ENCODE measurements at regions not wholly inside any gene's neighbourhood (a gene's known extent, or its start where the extent isn't known, plus 50 kb on each side); places are given as distances from the start of the nearest gene placed in this dataset.
A peak's percentile ranks its signal among the peaks of the same experiment; 100 is the strongest.

GRCh38 chr5:103498800-103499551 lies 63.6 kb downstream of the NUDT12 start:
- DNase-seq (no peak), ATAC-seq (no peak)
- intact Hi-C loops (cut with micrococcal nuclease): no loop called here

GRCh38 chr5:103498211-103498610 lies 64.4 kb downstream of the NUDT12 start:
- no peak for DNase-seq
- peak; percentile 83 for ATAC-seq
- intact Hi-C loops (cut with micrococcal nuclease): no loop called here

DNA sequence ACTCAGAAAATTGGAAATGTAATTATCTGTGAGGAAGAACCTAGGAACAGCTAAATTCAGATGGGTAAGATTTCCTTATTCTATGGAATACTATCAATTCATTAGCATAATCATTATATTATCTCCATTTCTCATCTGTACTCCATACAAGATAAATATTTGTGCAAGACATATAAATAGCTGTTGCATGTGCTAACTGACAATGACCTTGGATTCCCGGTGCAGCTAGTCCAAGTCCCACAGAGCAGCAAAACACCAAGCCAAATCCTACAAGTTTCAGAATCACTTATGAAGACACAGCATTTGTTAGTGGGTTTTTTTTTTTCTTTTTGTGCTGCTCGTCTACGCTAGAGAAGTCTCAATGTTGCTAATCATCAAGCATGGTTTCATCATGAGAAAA lies 64.8 kb downstream of the NUDT12 start:
- DNase-seq: no peak
- intact Hi-C loops (cut with micrococcal nuclease): no loop called here
- ATAC-seq: peak; percentile 46

- ATAC-seq (no peak), DNase-seq (no peak)
- intact Hi-C loops (cut with micrococcal nuclease): no loop called here
Measured at GRCh38 chr5:103490030-103490739, 72.4 kb downstream of the NUDT12 start.

DNA sequence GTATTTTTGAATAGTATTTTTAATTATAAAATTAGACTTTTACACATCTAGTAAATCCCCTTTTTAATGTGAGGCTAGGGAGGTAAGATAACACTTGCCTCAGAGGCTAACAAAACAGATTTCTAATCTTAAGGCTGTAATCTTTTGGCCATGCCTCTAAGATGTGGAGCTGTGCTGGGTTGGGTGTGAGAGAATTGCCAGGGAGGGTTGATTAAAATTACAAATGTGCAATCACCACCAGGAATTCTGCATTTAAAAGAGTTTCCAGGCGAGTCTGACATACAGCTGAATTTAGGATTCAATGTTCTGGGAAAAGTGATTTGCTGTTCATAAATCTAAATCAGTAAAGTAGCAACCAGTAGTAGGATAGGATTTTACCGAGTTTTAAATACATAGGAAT lies 73.3 kb downstream of the NUDT12 start:
- intact Hi-C loops (cut with micrococcal nuclease): no loop called here
- DNase-seq (no peak), ATAC-seq (no peak)

DNA sequence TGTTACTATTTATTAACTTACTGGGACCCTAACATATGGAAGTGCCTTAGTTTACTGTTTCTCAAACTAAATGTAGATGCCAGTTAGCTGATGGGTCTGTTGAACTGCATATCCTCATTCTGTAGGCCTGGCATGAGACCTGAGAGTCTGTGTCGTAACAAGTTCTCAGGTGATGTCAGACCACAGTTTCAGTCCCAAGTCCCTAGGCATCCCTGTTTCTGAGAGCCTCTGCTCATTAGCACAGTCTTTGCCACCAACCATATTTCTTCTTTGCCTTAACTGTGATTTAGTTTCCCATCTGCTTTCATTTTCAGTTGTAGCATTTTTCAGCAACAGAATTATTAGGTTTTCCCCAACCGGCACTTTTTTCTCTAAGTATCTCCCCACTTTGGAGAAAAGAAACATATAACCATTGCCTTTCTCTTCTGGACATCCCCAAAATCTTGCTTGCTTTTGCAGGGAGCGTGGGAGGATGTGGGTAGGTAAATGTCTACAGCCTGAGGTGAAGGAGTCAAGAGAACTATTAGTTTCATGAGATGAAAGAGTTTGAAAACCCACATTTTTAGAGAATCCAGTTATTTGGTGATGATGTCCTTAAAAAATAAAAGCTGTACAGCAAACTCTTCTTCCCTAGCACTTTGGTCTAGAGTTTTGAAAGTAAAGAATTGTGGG lies 74.6 kb downstream of the NUDT12 start:
- intact Hi-C loops (cut with micrococcal nuclease): no loop called here
- no peak for ATAC-seq

GRCh38 chr5:103487218-103487617 lies 75.4 kb downstream of the NUDT12 start:
- intact Hi-C loops (cut with micrococcal nuclease): no loop called here
- ATAC-seq (no peak), DNase-seq (no peak)

More for the DNA sequence above, 74.6 kb downstream of the NUDT12 start:
- DNase-seq: no peak

DNA sequence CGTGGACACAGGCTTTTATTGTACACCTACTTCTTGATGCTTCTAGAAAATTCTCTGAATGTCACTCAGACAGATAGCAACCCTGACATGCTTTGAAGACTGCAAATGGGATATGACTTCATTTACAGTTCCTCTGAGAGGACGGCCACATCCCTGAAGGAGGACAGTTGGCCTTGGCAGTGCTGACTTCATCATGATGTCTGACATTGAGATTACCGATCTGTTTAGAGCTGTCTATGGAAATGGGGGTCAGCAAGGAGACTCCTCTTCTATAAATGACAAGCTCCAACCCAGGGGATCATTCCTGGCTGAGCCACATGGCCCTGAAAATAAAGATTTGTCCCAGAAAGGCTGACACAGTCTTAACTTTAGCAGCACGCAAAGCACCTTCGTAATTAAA lies 75.8 kb downstream of the NUDT12 start:
- ATAC-seq (no peak), DNase-seq (no peak)
- intact Hi-C loops (cut with micrococcal nuclease): no loop called here

DNA sequence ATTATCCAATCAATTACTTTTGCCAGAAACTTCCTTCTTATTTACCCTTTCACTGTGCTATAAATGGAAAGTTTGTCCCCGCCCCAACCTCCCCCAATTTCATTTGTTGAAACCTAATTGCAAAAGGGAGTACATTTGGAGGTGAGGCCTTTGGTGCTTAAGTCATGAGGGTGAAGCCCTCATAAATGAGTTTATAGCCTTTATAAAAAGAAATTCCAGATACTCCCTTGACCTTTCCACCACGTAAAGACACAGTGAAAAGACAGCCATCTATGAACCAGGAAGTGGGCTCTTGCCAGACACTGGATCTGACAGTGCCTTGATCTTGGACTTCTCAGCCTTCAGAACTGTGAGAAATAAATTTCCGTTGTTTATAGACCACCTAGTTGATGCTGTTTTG lies 82.3 kb downstream of the NUDT12 start:
- intact Hi-C loops (cut with micrococcal nuclease): no loop called here
- ATAC-seq (no peak), DNase-seq (no peak)

DNA sequence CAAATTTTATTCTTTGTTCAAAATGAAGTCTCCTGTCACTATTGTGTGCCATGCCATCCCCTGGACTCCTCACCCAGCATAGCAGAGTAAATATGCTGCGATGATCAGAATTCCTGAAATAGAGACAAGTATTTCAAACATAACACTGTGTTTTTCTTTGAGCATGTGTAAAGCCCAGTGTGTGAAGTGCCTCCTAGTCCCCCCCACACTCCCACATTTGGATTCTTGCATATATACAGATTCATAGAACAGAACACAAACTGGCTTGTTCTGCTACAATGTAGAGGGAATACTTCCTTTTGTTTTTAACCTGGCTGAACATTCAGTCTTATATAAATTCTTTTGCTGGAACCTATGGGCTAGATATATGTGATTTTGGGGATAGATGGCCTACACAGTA lies 84.9 kb downstream of the NUDT12 start:
- intact Hi-C loops (cut with micrococcal nuclease): no loop called here
- no peak for DNase-seq
- ATAC-seq: no peak

DNA sequence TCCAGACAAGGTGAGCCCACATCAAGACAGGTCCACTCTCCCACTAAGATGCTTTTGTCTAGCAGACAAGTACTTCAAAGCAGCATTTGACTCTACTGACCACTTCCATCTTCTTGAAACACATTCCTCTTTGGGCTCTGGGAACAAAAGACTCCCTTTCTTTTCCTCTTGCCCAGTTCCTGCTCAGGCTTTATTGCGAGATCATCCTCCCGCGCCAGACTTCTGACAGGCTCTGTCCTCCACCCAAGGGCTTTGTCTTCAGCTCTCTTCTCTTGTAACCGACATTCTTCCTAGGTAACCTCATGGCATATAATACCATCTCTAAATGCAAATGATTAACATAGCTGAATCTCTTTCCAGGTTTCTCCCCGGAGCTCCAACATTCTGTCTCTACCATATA lies 85.8 kb downstream of the NUDT12 start:
- DNase-seq (no peak), ATAC-seq (no peak)
- intact Hi-C loops (cut with micrococcal nuclease): no loop called here

GRCh38 chr5:103475629-103476240 lies 86.9 kb downstream of the NUDT12 start:
- intact Hi-C loops (cut with micrococcal nuclease): loop anchor here (2.0 kb wide), 1 partner anchor 243 kb away; no protein-coding TSS in a partner anchor
- peak; percentile 47 for ATAC-seq

GRCh38 chr5:103474677-103475076 lies 87.9 kb downstream of the NUDT12 start:
- ATAC-seq (no peak), DNase-seq (no peak)
- intact Hi-C loops (cut with micrococcal nuclease): loop anchor here (2.0 kb wide), 1 partner anchor 242 kb away; no protein-coding TSS in a partner anchor

More at GRCh38 chr5:103475629-103476240, 86.9 kb downstream of the NUDT12 start:
- no peak for DNase-seq

- intact Hi-C loops (cut with micrococcal nuclease): loop anchor here (2.0 kb wide), 1 partner anchor 241 kb away; no protein-coding TSS in a partner anchor
- DNase-seq: no peak
Measured at GRCh38 chr5:103473725-103474124, 88.9 kb downstream of the NUDT12 start.

GRCh38 chr5:103472830-103473229 lies 89.8 kb downstream of the NUDT12 start:
- DNase-seq (no peak), ATAC-seq (no peak)
- intact Hi-C loops (cut with micrococcal nuclease): no loop called here

More at GRCh38 chr5:103473725-103474124, 88.9 kb downstream of the NUDT12 start:
- ATAC-seq: no peak

- DNase-seq (no peak), ATAC-seq (no peak)
- intact Hi-C loops (cut with micrococcal nuclease): no loop called here
Measured at GRCh38 chr5:103472265-103472664, 90.3 kb downstream of the NUDT12 start.

- no peak for DNase-seq
- ATAC-seq: no peak
- intact Hi-C loops (cut with micrococcal nuclease): no loop called here
Measured at GRCh38 chr5:103469288-103470040, 93.1 kb downstream of the NUDT12 start.

- DNase-seq: no peak
- intact Hi-C loops (cut with micrococcal nuclease): no loop called here
- ATAC-seq: no peak
Measured at GRCh38 chr5:103467831-103468230, 94.8 kb downstream of the NUDT12 start.

DNA sequence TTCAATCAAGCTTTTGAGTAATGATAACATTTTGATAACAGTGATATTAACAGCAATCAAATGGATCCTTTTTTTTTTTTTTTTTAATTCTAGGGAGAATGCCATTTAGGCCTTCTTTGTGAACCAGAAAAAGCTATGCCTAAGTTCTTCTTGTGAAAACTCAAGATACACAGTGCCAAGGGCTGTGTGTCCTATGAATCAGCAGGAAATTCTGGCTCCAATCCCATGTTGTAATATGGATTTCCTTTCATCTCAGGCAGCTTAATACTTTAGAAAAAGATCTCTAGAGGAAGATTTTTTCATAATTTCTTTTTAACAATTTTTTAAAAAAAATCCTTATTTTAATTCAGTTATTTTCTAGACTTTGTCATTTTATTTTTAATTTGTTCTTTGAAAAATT lies 96.1 kb downstream of the NUDT12 start:
- no peak for DNase-seq
- intact Hi-C loops (cut with micrococcal nuclease): no loop called here
- no peak for ATAC-seq
